OCI-LY1 (cell line): ENCODE measurements at regions not wholly inside any gene's neighbourhood (a gene's known extent, or its start where the extent isn't known, plus 50 kb on each side); places are given as distances from the start of the nearest gene placed in this dataset.

Experiments
- EZH2 ChIP-seq: fragments of 200-600 bp; sonication (generic), shearing (Covaris generic); IDR thresholded peaks from 2 replicates; pipeline ENCODE4 v1.8.0; 2017; ENCODE audit warnings: borderline replicate concordance, mixed run types, mild to moderate bottlenecking, antibody characterized with exemption, low read length, moderate library complexity, mixed read lengths
- TF ChIP-seq, protein P1 (sequence below): fragments of 200-600 bp; sonication (generic), shearing (Covaris generic); IDR thresholded peaks from 2 replicates; pipeline ENCODE4 v1.5.1; 2017; ENCODE audit warnings: mild to moderate bottlenecking, antibody characterized with exemption, low read length, moderate library complexity, mixed read lengths

GRCh38 chr11:10978198-10978597 lies 120.3 kb upstream of the ZBED5 start:
- TF ChIP-seq, protein P1, sequence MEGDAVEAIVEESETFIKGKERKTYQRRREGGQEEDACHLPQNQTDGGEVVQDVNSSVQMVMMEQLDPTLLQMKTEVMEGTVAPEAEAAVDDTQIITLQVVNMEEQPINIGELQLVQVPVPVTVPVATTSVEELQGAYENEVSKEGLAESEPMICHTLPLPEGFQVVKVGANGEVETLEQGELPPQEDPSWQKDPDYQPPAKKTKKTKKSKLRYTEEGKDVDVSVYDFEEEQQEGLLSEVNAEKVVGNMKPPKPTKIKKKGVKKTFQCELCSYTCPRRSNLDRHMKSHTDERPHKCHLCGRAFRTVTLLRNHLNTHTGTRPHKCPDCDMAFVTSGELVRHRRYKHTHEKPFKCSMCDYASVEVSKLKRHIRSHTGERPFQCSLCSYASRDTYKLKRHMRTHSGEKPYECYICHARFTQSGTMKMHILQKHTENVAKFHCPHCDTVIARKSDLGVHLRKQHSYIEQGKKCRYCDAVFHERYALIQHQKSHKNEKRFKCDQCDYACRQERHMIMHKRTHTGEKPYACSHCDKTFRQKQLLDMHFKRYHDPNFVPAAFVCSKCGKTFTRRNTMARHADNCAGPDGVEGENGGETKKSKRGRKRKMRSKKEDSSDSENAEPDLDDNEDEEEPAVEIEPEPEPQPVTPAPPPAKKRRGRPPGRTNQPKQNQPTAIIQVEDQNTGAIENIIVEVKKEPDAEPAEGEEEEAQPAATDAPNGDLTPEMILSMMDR = no peak
- no peak for TF ChIP-seq EZH2
